HEK293 (cell line): ENCODE measurements at regions not wholly inside any gene's neighbourhood (a gene's known extent, or its start where the extent isn't known, plus 50 kb on each side); places are given as distances from the start of the nearest gene placed in this dataset.

Experiments used
- CTCF ChIA-PET: fragments of 350-600 bp; formaldehyde crosslinking; extraction: SDS; loops from one replicate; lab custom pipeline; 2021; ENCODE audit warnings: antibody characterized with exemption; lab: Yijun Ruan, JAX
- POLR2A ChIA-PET: fragments of 300-600 bp; formaldehyde crosslinking; extraction: SDS; loops from one replicate; lab custom pipeline; 2020; ENCODE audit warnings: antibody characterized with exemption, inconsistent platforms; lab: Yijun Ruan, JAX
- H3K27ac ChIP-seq: fragments of 200-500 bp; sonication (Bioruptor generic); 2 replicates; pipeline ENCODE4 v1.5.1; 2014; ENCODE audit warnings: low read depth, low read length, control low read depth, inconsistent platforms; ENCODE audit errors: extremely low read depth
- H3K36me3 ChIP-seq, 2 experiments: fragments of 200-500 bp in 1 of 2; sonication (Bioruptor generic) in 1 of 2; 1 replicate in 1 of 2; 2 replicates in 1 of 2; pipeline ENCODE4 v1.5.1; 2014 to 2017; ENCODE audit warnings: inconsistent platforms in 2 of 2, low read length in 2 of 2; ENCODE audit not compliant: control insufficient read depth in 2 of 2, insufficient read depth in 1 of 2
- H3K4me1 ChIP-seq: fragments of 200-500 bp; sonication (Bioruptor generic); 2 replicates; pipeline ENCODE4 v1.5.1; 2014; ENCODE audit warnings: mild to moderate bottlenecking, low read length, inconsistent platforms; ENCODE audit not compliant: control insufficient read depth, insufficient read depth
- H3K4me3 ChIP-seq: 2 replicates; pipeline ENCODE4 v1.5.1; 2011; ENCODE audit warnings: low read depth, mild to moderate bottlenecking, control low read depth, low read length, moderate library complexity
- H3K9me3 ChIP-seq: fragments of 200-500 bp; sonication (Bioruptor generic); 2 replicates; pipeline ENCODE4 v1.5.1; 2014; ENCODE audit warnings: low read depth, low read length, inconsistent platforms; ENCODE audit not compliant: control insufficient read depth, insufficient read depth
- ELK4 ChIP-seq: IDR thresholded peaks from 2 replicates; pipeline ENCODE4 v1.6.1; 2011; ENCODE audit warnings: mild to moderate bottlenecking, low read depth, low read length, borderline replicate concordance
- FEZF1 ChIP-seq: fragments of 450-650 bp; formaldehyde crosslinking; IDR thresholded peaks from 2 replicates; pipeline ENCODE4 v1.5.1; 2016; ENCODE audit warnings: missing biosample characterization, missing genetic modification characterization
- HOXD13 ChIP-seq: sonication (generic); formaldehyde crosslinking; IDR thresholded peaks from 2 replicates; pipeline ENCODE4 v1.8.0; 2022; ENCODE audit warnings: missing genetic modification reagents, borderline replicate concordance
- IKZF3 ChIP-seq: fragments of 450-650 bp; IDR thresholded peaks from 2 replicates; pipeline ENCODE4 v1.5.0; 2018; ENCODE audit warnings: missing biosample characterization, mild to moderate bottlenecking, missing genetic modification characterization, moderate library complexity
- PBX3 ChIP-seq: sonication (generic); formaldehyde crosslinking; IDR thresholded peaks from 2 replicates; pipeline ENCODE4 v1.8.1; 2022; ENCODE audit warnings: mild to moderate bottlenecking, moderate library complexity, missing genetic modification reagents
- SCRT1 ChIP-seq: fragments of 450-650 bp; formaldehyde crosslinking; IDR thresholded peaks from 2 replicates; pipeline ENCODE4 v1.5.1; 2016; ENCODE audit warnings: missing biosample characterization, missing genetic modification characterization, borderline replicate concordance
- ZBTB44 ChIP-seq: fragments of 450-650 bp; IDR thresholded peaks from 2 replicates; pipeline ENCODE4 v1.5.1; 2018; ENCODE audit warnings: missing biosample characterization, mild to moderate bottlenecking, missing genetic modification characterization
- ZNF148 ChIP-seq: fragments of 450-650 bp; formaldehyde crosslinking; IDR thresholded peaks from 2 replicates; pipeline ENCODE4 v1.5.0; 2017; ENCODE audit warnings: missing biosample characterization, missing genetic modification characterization, borderline replicate concordance
- ZNF157 ChIP-seq: fragments of 450-650 bp; formaldehyde crosslinking; IDR thresholded peaks from 2 replicates; pipeline ENCODE4 v1.5.1; 2016; ENCODE audit warnings: missing biosample characterization, missing genetic modification characterization
- ZNF214 ChIP-seq: fragments of 450-650 bp; formaldehyde crosslinking; IDR thresholded peaks from 2 replicates; pipeline ENCODE4 v1.5.1; 2017; ENCODE audit warnings: missing biosample characterization, mild to moderate bottlenecking, missing genetic modification characterization, borderline replicate concordance
- ZNF221 ChIP-seq: fragments of 450-650 bp; formaldehyde crosslinking; IDR thresholded peaks from 2 replicates; pipeline ENCODE4 v1.5.1; 2017; ENCODE audit warnings: missing biosample characterization, missing genetic modification characterization, borderline replicate concordance
- ZNF510 ChIP-seq: fragments of 450-650 bp; formaldehyde crosslinking; IDR thresholded peaks from 2 replicates; pipeline ENCODE4 v1.5.1; 2018; ENCODE audit warnings: mild to moderate bottlenecking, missing genetic modification characterization, missing biosample characterization; ENCODE audit not compliant: insufficient replicate concordance
- ZNF518A ChIP-seq: fragments of 450-650 bp; formaldehyde crosslinking; conservative IDR thresholded peaks from 2 replicates; pipeline ENCODE4 v1.5.1; 2016; ENCODE audit warnings: low read depth, missing biosample characterization, missing genetic modification characterization
- ZNF544 ChIP-seq: fragments of 450-650 bp; formaldehyde crosslinking; IDR thresholded peaks from 2 replicates; pipeline ENCODE4 v1.5.0; 2017; ENCODE audit warnings: missing biosample characterization, missing genetic modification characterization
- ZNF629 ChIP-seq: fragments of 450-650 bp; formaldehyde crosslinking; IDR thresholded peaks from 2 replicates; pipeline ENCODE4 v1.5.1; 2017; ENCODE audit warnings: missing biosample characterization, missing genetic modification characterization
- ZNF654 ChIP-seq: fragments of 450-650 bp; formaldehyde crosslinking; IDR thresholded peaks from 2 replicates; pipeline ENCODE4 v1.5.1; 2016; ENCODE audit warnings: low read depth, missing biosample characterization, missing genetic modification characterization
- ZNF701 ChIP-seq: fragments of 450-650 bp; formaldehyde crosslinking; IDR thresholded peaks from 2 replicates; pipeline ENCODE4 v1.5.1; 2016; ENCODE audit warnings: missing biosample characterization, missing genetic modification characterization
- ZSCAN23 ChIP-seq: fragments of 450-650 bp; formaldehyde crosslinking; IDR thresholded peaks from 2 replicates; pipeline ENCODE4 v1.5.1; 2016; ENCODE audit warnings: missing biosample characterization, missing genetic modification characterization

GRCh38 chr12:73341559-73342247 is 1069.5 kb downstream of the TRHDE start (continued):
- no peak for TF ChIP-seq ZNF654 (tag by site-specific recombination)

GRCh38 chr12:73342733-73343132 is 1070.6 kb downstream of the TRHDE start:
- H3K36me3 ChIP-seq = no peaks in the 10 kb centered on the region
- H3K9me3 ChIP-seq = no peaks in the 10 kb centered on the region
- no peak overlapping the region for H3K27ac ChIP-seq
- no peak for TF ChIP-seq ZSCAN23 (tag by site-specific recombination)
- TF ChIP-seq ZNF701 = no peak
- TF ChIP-seq ELK4 = no peak
- no peak for TF ChIP-seq PBX3 (CRISPR knock-in tag)
- TF ChIP-seq FEZF1 (tag by site-specific recombination) = no peak
- TF ChIP-seq ZNF221 (tag by site-specific recombination) = no peak
- no peak for TF ChIP-seq ZNF157 (tag by site-specific recombination)
- no peak for TF ChIP-seq ZBTB44 (tag by site-specific recombination)
- TF ChIP-seq ZNF629 (tag by site-specific recombination) = no peak
- TF ChIP-seq ZNF214 (tag by site-specific recombination) = no peak
- no peak for TF ChIP-seq ZNF544 (tag by site-specific recombination)
- no peak overlapping the region for H3K4me3 ChIP-seq
- no peaks in the 10 kb centered on the region for H3K4me1 ChIP-seq
- ChIA-PET CTCF (no interaction called here), POLR2A (no interaction called here)

- TF ChIP-seq ZNF148 (tag by site-specific recombination) = no peak
- no peak for TF ChIP-seq SCRT1 (tag by site-specific recombination)
- TF ChIP-seq ZNF518A (tag by site-specific recombination) = no peak
- TF ChIP-seq HOXD13 (CRISPR knock-in tag) = no peak
- TF ChIP-seq ZNF157 (tag by site-specific recombination) = no peak
- no peak for TF ChIP-seq IKZF3 (tag by site-specific recombination)
- TF ChIP-seq ZNF510 (tag by site-specific recombination) = no peak
- H3K36me3 ChIP-seq = no peaks in the 10 kb centered on the region
- H3K4me3 ChIP-seq = no peak overlapping the region
- no peaks in the 10 kb centered on the region for H3K4me1 ChIP-seq
- ChIA-PET POLR2A (no interaction called here), CTCF (no interaction called here)
- H3K9me3 ChIP-seq = no peaks in the 10 kb centered on the region
- H3K27ac ChIP-seq = no peak overlapping the region
Observed at GRCh38 chr12:73352826-73353225, 1080.7 kb downstream of the TRHDE start.
